Osteoblast (primary cell): ENCODE measurements at regions not wholly inside any gene's neighbourhood (a gene's known extent, or its start where the extent isn't known, plus 50 kb on each side); places are given as distances from the start of the nearest gene placed in this dataset.

Experiments used
- DNase-seq: peaks from one replicate; pipeline ENCODE4 v3.0.0; 2011; ENCODE audit warnings: low spot score, mixed read lengths; ENCODE audit not compliant: insufficient read length; ENCODE audit errors: missing footprints
- H2AFZ ChIP-seq: 2 replicates; pipeline ENCODE4 v1.6.0; 2011; ENCODE audit warnings: mild to moderate bottlenecking, low read length
- H3K27ac ChIP-seq: 2 replicates; pipeline ENCODE4 v1.5.1; 2011; ENCODE audit warnings: mild to moderate bottlenecking, low read depth, low read length, moderate library complexity
- H3K27me3 ChIP-seq: 2 replicates; pipeline ENCODE4 v1.6.0; 2012; ENCODE audit warnings: mild to moderate bottlenecking, control low read depth, inconsistent platforms, low read length, moderate library complexity; ENCODE audit not compliant: insufficient read depth
- H3K36me3 ChIP-seq: 2 replicates; pipeline ENCODE4 v1.5.1; 2011; ENCODE audit warnings: mild to moderate bottlenecking, low read length, control low read depth, moderate library complexity; ENCODE audit not compliant: insufficient read depth
- H3K4me1 ChIP-seq: 2 replicates; pipeline ENCODE4 v1.5.1; 2011; ENCODE audit warnings: mild to moderate bottlenecking, low read length, control low read depth, moderate library complexity; ENCODE audit not compliant: insufficient read depth
- H3K4me2 ChIP-seq: 2 replicates; pipeline ENCODE4 v1.6.0; 2011; ENCODE audit warnings: mild to moderate bottlenecking, low read length; ENCODE audit not compliant: insufficient read depth
- H3K4me3 ChIP-seq: fragments of 200-600 bp; sonication (generic); 3 replicates; pipeline ENCODE4 v1.5.1; 2012; ENCODE audit warnings: mild to moderate bottlenecking, low read length, inconsistent platforms; ENCODE audit not compliant: insufficient read depth
- H3K79me2 ChIP-seq: 2 replicates; pipeline ENCODE4 v1.6.0; 2012; ENCODE audit warnings: mild to moderate bottlenecking, low read length, control low read depth, inconsistent platforms; ENCODE audit not compliant: insufficient read depth
- H3K9me3 ChIP-seq: 2 replicates; pipeline ENCODE4 v1.5.1; 2011; ENCODE audit warnings: low read depth, low read length, control low read depth
- H4K20me1 ChIP-seq: 2 replicates; pipeline ENCODE4 v1.6.0; 2012; ENCODE audit warnings: mild to moderate bottlenecking, low read length, control low read depth; ENCODE audit not compliant: insufficient read depth
- TF ChIP-seq, protein P1 (sequence below): IDR thresholded peaks from 2 replicates; pipeline ENCODE4 v1.5.1; 2011; ENCODE audit warnings: mild to moderate bottlenecking, low read depth, low read length, moderate library complexity; ENCODE audit errors: extremely low read depth

DNA sequence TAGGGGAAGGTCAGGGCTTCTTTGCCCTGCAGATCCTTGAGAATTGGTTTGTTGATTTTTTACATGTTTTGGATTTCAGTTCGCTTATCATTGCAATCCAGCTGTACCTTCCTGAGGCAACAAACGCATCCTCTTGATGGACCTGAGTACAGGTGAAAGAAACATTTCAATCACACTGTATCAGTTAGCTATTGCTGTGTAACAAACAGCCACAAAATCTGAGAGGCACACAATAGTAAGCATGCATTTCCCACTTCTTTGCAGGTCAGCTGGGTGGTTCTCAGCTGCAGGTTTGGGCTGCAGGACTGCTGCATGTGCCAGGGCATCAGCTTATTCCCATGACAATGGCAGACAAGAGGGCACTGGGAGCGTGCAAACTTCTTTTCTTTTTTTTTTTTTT, 586.4 kb downstream of the MATN1 start:
- TF ChIP-seq, protein P1, sequence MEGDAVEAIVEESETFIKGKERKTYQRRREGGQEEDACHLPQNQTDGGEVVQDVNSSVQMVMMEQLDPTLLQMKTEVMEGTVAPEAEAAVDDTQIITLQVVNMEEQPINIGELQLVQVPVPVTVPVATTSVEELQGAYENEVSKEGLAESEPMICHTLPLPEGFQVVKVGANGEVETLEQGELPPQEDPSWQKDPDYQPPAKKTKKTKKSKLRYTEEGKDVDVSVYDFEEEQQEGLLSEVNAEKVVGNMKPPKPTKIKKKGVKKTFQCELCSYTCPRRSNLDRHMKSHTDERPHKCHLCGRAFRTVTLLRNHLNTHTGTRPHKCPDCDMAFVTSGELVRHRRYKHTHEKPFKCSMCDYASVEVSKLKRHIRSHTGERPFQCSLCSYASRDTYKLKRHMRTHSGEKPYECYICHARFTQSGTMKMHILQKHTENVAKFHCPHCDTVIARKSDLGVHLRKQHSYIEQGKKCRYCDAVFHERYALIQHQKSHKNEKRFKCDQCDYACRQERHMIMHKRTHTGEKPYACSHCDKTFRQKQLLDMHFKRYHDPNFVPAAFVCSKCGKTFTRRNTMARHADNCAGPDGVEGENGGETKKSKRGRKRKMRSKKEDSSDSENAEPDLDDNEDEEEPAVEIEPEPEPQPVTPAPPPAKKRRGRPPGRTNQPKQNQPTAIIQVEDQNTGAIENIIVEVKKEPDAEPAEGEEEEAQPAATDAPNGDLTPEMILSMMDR = no peak
- H3K9me3 ChIP-seq = no peaks in the 10 kb centered on the region
- no peaks in the 10 kb centered on the region for H4K20me1 ChIP-seq
- no peaks in the 10 kb centered on the region for H3K27me3 ChIP-seq
- no peaks in the 10 kb centered on the region for H3K36me3 ChIP-seq
- H3K4me2 ChIP-seq = no peak overlapping the region
- H2AFZ ChIP-seq = no peak overlapping the region
- no peak overlapping the region for H3K4me3 ChIP-seq
- no peak overlapping the region for H3K27ac ChIP-seq
- H3K79me2 ChIP-seq = no peaks in the 10 kb centered on the region
- H3K4me1 ChIP-seq = no peaks in the 10 kb centered on the region
- DNase-seq = no peak

DNA sequence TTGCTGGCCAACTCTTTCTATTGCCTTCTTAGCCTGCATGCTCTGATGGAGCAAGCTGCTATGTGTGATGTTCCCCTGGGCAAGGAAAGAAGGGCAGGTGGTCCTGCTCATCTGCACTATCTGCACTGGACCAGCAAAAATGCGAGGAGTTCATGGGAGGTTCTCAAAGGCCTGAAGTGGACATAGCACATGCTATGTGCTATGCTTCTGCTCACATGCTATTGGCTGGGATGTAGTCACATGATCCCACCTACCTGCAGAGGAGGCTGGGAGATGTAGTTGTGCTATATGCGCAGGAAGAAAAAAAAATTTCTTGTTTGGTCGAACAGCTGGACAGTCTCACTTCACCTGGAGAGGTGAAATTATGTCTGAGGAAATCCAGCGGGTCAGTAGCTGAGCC, 587.7 kb downstream of the MATN1 start:
- no peak for DNase-seq
- no peak overlapping the region for H2AFZ ChIP-seq
- H3K9me3 ChIP-seq = no peaks in the 10 kb centered on the region

DNA sequence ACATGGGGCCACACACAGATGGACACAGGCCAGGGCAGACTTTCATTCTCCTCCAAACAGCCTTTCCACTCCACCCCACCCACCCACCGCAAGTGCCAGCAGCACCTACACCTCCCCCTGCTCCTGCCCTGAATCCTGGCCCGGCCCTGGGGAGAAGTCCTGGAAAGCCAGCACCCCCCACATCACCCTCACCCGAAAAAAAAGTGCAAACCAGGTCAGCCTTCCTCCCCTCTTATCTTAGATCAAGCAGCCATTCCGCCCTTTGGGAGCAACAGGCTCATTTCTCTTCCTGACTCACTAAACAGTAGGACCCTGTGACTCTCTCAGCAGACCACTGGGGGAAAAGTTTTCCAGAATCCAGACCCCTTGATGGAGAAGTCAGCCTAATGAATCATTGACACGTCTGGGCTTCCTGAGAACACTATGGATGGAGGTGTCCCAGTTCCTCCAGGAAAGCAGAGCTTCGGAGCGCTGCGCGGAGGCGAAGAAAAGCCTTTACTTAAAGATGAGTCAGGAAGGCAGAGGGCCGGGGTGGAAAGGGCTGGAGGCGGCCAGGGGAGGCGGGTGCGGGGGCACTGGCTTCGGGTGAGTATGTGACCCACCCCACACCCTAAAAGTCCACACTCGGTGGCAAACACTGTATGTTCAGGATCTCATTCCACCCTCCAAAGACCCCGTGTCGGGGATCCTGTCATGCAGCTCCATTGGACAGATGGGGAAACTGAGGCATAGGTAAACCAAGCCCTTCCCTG, 588.7 kb downstream of the MATN1 start:
- no peaks in the 10 kb centered on the region for H3K36me3 ChIP-seq
- no peak overlapping the region for H2AFZ ChIP-seq
- H3K27ac ChIP-seq = no peak overlapping the region
- no peak overlapping the region for H3K4me3 ChIP-seq
- H4K20me1 ChIP-seq = no peaks in the 10 kb centered on the region
- H3K9me3 ChIP-seq = no peaks in the 10 kb centered on the region
- H3K4me1 ChIP-seq = no peaks in the 10 kb centered on the region
- H3K79me2 ChIP-seq = no peaks in the 10 kb centered on the region
- H3K4me2 ChIP-seq = no peak overlapping the region
- TF ChIP-seq, protein P1 = no peak
- H3K27me3 ChIP-seq = no peaks in the 10 kb centered on the region
- DNase-seq = no peak

More for the DNA sequence above, 587.7 kb downstream of the MATN1 start:
- no peak overlapping the region for H3K27ac ChIP-seq
- no peaks in the 10 kb centered on the region for H3K4me1 ChIP-seq
- no peak overlapping the region for H3K4me2 ChIP-seq
- no peak overlapping the region for H3K4me3 ChIP-seq
- H3K27me3 ChIP-seq = no peaks in the 10 kb centered on the region
- TF ChIP-seq, protein P1 = no peak
- H3K79me2 ChIP-seq = no peaks in the 10 kb centered on the region
- no peaks in the 10 kb centered on the region for H4K20me1 ChIP-seq
- no peaks in the 10 kb centered on the region for H3K36me3 ChIP-seq

DNA sequence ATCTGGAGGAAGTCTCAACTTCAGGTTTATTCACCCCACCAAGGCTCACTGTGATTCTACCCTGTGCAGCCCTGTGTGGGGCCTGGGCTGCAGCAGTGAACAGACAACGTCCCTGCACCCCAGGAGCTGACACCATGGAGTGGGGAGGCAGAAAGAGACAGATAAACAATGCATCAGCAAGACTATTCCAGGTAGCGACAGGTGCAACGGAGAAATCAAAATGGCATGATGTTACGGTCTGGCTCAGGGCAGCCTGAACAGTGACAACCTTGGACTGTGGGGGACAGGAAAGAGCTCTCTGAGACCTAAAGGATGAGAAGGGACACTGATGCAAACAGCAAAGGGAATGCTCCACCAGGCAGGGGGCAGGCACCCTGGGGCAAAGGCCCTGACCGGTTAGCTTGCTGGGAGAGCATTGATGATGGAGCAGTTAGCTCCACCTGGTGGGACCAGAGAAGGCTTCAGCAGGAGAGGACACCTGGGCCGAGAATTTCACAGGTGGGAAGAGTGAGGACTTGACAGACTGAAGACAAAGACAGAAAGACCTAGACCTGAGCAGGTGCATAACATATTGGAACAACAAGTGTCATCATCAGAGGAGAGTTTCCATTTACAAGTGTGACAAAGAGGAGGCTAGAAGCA, 589.9 kb downstream of the MATN1 start:
- no peak for DNase-seq
- Histone ChIP-seq H3K27me3 (no peaks in the 10 kb centered on the region), H3K4me3 (no peak overlapping the region), H3K4me2 (no peak overlapping the region), H3K36me3 (no peaks in the 10 kb centered on the region), H3K9me3 (no peaks in the 10 kb centered on the region), H4K20me1 (no peaks in the 10 kb centered on the region), H2AFZ (no peak overlapping the region), H3K27ac (no peak overlapping the region), H3K79me2 (no peaks in the 10 kb centered on the region), H3K4me1 (no peaks in the 10 kb centered on the region)
- TF ChIP-seq, protein P1 = no peak
